Keratinocyte (primary cell): ENCODE measurements at regions not wholly inside any gene's neighbourhood (a gene's known extent, or its start where the extent isn't known, plus 50 kb on each side); places are given as distances from the start of the nearest gene placed in this dataset.
A peak's percentile ranks its signal among the peaks of the same experiment; 100 is the strongest.

Experiments used
- DNase-seq: peaks from one replicate; pipeline ENCODE4 v3.0.0-alpha.2; 2011; ENCODE audit warnings: low read depth, missing footprints, low spot score
- FAIRE-seq: peaks from 2 replicates; lab custom pipeline; 2011; peaks lifted over from hg19 to GRCh38; lab: Jason Lieb, UNC
- H2AFZ ChIP-seq: 2 replicates; pipeline ENCODE4 v1.6.0; 2012; ENCODE audit warnings: low read length, control low read depth, inconsistent platforms; ENCODE audit not compliant: control insufficient read depth
- H3K27ac ChIP-seq: 2 replicates; pipeline ENCODE4 v1.5.1; 2011; ENCODE audit warnings: low read length; ENCODE audit not compliant: control insufficient read depth, insufficient read depth
- H3K27me3 ChIP-seq: 3 replicates; pipeline ENCODE4 v1.6.0; 2011; ENCODE audit warnings: low read length; ENCODE audit not compliant: control insufficient read depth, insufficient read depth; ENCODE audit errors: extremely low read depth
- H3K36me3 ChIP-seq, 2 experiments: 2 replicates in 1 of 2; 3 replicates in 1 of 2; pipeline ENCODE4 v1.5.1; 2011; ENCODE audit warnings: low read length in 2 of 2, mild to moderate bottlenecking in 1 of 2; ENCODE audit not compliant: control insufficient read depth in 2 of 2, insufficient read depth in 2 of 2; ENCODE audit errors: extremely low read depth in 1 of 2
- H3K4me1 ChIP-seq: 3 replicates; pipeline ENCODE4 v1.5.1; 2011; ENCODE audit warnings: low read length; ENCODE audit not compliant: control insufficient read depth, insufficient read depth; ENCODE audit errors: extremely low read depth
- H3K4me2 ChIP-seq: 3 replicates; pipeline ENCODE4 v1.6.0; 2011; ENCODE audit warnings: low read depth, low read length; ENCODE audit not compliant: control insufficient read depth, insufficient read depth; ENCODE audit errors: extremely low read depth
- H3K4me3 ChIP-seq, 3 experiments: fragments of 200-600 bp in 1 of 3; sonication (generic) in 1 of 3; 2 replicates in 2 of 3; 3 replicates in 1 of 3; pipeline ENCODE4 v1.5.1; 2011 to 2016; ENCODE audit warnings: low read length in 3 of 3, mild to moderate bottlenecking in 3 of 3, control low read depth in 2 of 3, inconsistent platforms in 1 of 3, low read depth in 1 of 3, mixed read lengths in 1 of 3, mixed run types in 1 of 3, moderate library complexity in 1 of 3; ENCODE audit not compliant: control insufficient read depth in 2 of 3, insufficient read depth in 2 of 3; ENCODE audit errors: extremely low read depth in 1 of 3
- H3K79me2 ChIP-seq: 2 replicates; pipeline ENCODE4 v1.6.0; 2012; ENCODE audit warnings: low read length; ENCODE audit not compliant: control insufficient read depth, insufficient read depth
- H3K9ac ChIP-seq: 3 replicates; pipeline ENCODE4 v1.6.0; 2011; ENCODE audit warnings: low read length; ENCODE audit not compliant: control insufficient read depth, insufficient read depth; ENCODE audit errors: extremely low read depth
- H3K9me1 ChIP-seq: 3 replicates; pipeline ENCODE4 v1.6.0; 2011; ENCODE audit warnings: low read length; ENCODE audit not compliant: control insufficient read depth, insufficient read depth; ENCODE audit errors: extremely low read depth
- H3K9me3 ChIP-seq: 2 replicates; pipeline ENCODE4 v1.5.1; 2012; ENCODE audit warnings: low read depth, low read length; ENCODE audit not compliant: control insufficient read depth
- H4K20me1 ChIP-seq: 3 replicates; pipeline ENCODE4 v1.6.0; 2011; ENCODE audit warnings: low read length; ENCODE audit not compliant: control insufficient read depth, insufficient read depth; ENCODE audit errors: extremely low read depth
- CTCF ChIP-seq, 3 experiments: IDR thresholded peaks in 1 of 3; conservative IDR thresholded peaks in 1 of 3; optimal IDR thresholded peaks in 1 of 3; 2 replicates in 2 of 3; 3 replicates in 1 of 3; pipeline versions ENCODE3 to v1.5.1; 2011; ENCODE audit warnings: low read length in 3 of 3, mild to moderate bottlenecking in 3 of 3, moderate library complexity in 2 of 3, control low read depth in 1 of 3, inconsistent platforms in 1 of 3; ENCODE audit not compliant: insufficient read depth in 2 of 3; ENCODE audit errors: extremely low read depth in 1 of 3
- EZH2 ChIP-seq: IDR thresholded peaks from one replicate; pipeline ENCODE4 v1.6.1; 2012; ENCODE audit warnings: inconsistent platforms, mild to moderate bottlenecking, low read length, moderate library complexity
- dilution Hi-C: fragments of 300-500 bp; cut with MboI; formaldehyde crosslinking; loops from one replicate; pipeline ENCODE4 v1.7.0; 2020; ENCODE audit warnings: low sequenced_read_pairs; ENCODE audit not compliant: extremely low pct_ligation_motif_present

GRCh38 chr3:112759210-112759609 is 87.5 kb downstream of the CD200R1L start:
- Histone ChIP-seq H3K4me1 (peaks cover 14% of the 10 kb centered on the region), H3K4me3 (no peak overlapping the region), H3K9me1 (no peaks in the 10 kb centered on the region), H3K9me3 (no peaks in the 10 kb centered on the region), H3K9ac (no peak overlapping the region), H3K36me3 (no peaks in the 10 kb centered on the region), H3K27me3 (no peaks in the 10 kb centered on the region), H2AFZ (no peak overlapping the region), H4K20me1 (no peaks in the 10 kb centered on the region), H3K27ac (no peak overlapping the region), H3K4me2 (no peak overlapping the region), H3K79me2 (no peaks in the 10 kb centered on the region)
- FAIRE-seq (no peak), DNase-seq (no peak)
- TF ChIP-seq EZH2 = no peak
- TF ChIP-seq CTCF (optimal IDR thresholded peaks at IDR 0.05 in 1 of 3, IDR thresholded peaks at IDR 0.05 in 1 of 3, conservative IDR thresholded peaks at IDR 0.05 in 1 of 3; ENCODE audit: extremely low read depth in 1 of 3, insufficient read depth in 2 of 3, low read length in 3 of 3) = no peak
- dilution Hi-C loops = no loop called here

- no peaks in the 10 kb centered on the region for H3K27me3 ChIP-seq
- dilution Hi-C loops = no loop called here
- no peak for TF ChIP-seq EZH2
- TF ChIP-seq CTCF (optimal IDR thresholded peaks at IDR 0.05 in 1 of 3, IDR thresholded peaks at IDR 0.05 in 1 of 3, conservative IDR thresholded peaks at IDR 0.05 in 1 of 3; ENCODE audit: extremely low read depth in 1 of 3, insufficient read depth in 2 of 3, low read length in 3 of 3) = no peak
- H3K9me3 ChIP-seq = no peaks in the 10 kb centered on the region
- no peaks in the 10 kb centered on the region for H3K36me3 ChIP-seq
- no peaks in the 10 kb centered on the region for H4K20me1 ChIP-seq
- FAIRE-seq (no peak), DNase-seq (no peak)
- H3K4me2 ChIP-seq = peak overlapping the region; percentile 19
- H3K79me2 ChIP-seq = no peaks in the 10 kb centered on the region
- H3K4me3 ChIP-seq = no peak overlapping the region
- H2AFZ ChIP-seq = no peak overlapping the region
- H3K27ac ChIP-seq = peak overlapping the region; percentile 30
- peaks cover 14% of the 10 kb centered on the region for H3K4me1 ChIP-seq
- no peak overlapping the region for H3K9ac ChIP-seq
- no peaks in the 10 kb centered on the region for H3K9me1 ChIP-seq
Observed at GRCh38 chr3:112757197-112757596, 89.5 kb downstream of the CD200R1L start.
